Common myeloid progenitor, CD34-positive (primary cell): ENCODE measurements at regions not wholly inside any gene's neighbourhood (a gene's known extent, or its start where the extent isn't known, plus 50 kb on each side); places are given as distances from the start of the nearest gene placed in this dataset.
A peak's percentile ranks its signal among the peaks of the same experiment; 100 is the strongest.
"Not testable (repeated sequence)": the region's sequence is repeated elsewhere in the genome, so short reads cannot be mapped to it uniquely, and the experiment has no call there.

Experiments used
- CTCF ChIA-PET: fragments of 350-600 bp; sonication (Branson Sonifier 250); formaldehyde crosslinking; loops from one replicate; lab custom pipeline; 2021; ENCODE audit warnings: antibody characterized with exemption; lab: Charles Lee
- POLR2A ChIA-PET: fragments of 350-600 bp; sonication (Branson Sonifier 250); formaldehyde crosslinking; loops from one replicate; lab custom pipeline; 2021; ENCODE audit warnings: antibody characterized with exemption; lab: Charles Lee
- DNase-seq, 3 donors: peaks; one replicate each; pipeline versions ENCODE4 v3.0.0 to v3.0.0-alpha.2; 2013
- H3K27ac ChIP-seq, 2 experiments: 1 replicate in 1 of 2; 2 replicates in 1 of 2; pipeline ENCODE4 v1.7.0; 2013; ENCODE audit warnings: inconsistent platforms in 2 of 2, low read length in 2 of 2, mild to moderate bottlenecking in 2 of 2, low read depth in 1 of 2, moderate library complexity in 1 of 2; ENCODE audit not compliant: severe bottlenecking in 2 of 2, insufficient read depth in 1 of 2, poor library complexity in 1 of 2
- H3K27me3 ChIP-seq, 5 experiments: replicated peaks in 2 of 5; 1 replicate in 3 of 5; 2 replicates in 2 of 5; pipeline versions ENCODE4 v1.6.1 to v1.7.0; 2013; ENCODE audit warnings: low read length in 4 of 5, mild to moderate bottlenecking in 2 of 5, moderate library complexity in 2 of 5, inconsistent platforms in 1 of 5; ENCODE audit not compliant: insufficient read depth in 5 of 5, control insufficient read depth in 4 of 5
- H3K36me3 ChIP-seq, 4 experiments: 1 replicate in 2 of 4; 2 replicates in 2 of 4; pipeline versions ENCODE4 v1.6.1 to v1.7.0; 2013; ENCODE audit warnings: low read length in 3 of 4, control low read depth in 1 of 4, mild to moderate bottlenecking in 1 of 4; ENCODE audit not compliant: control insufficient read depth in 4 of 4, insufficient read depth in 4 of 4
- H3K4me1 ChIP-seq, 4 experiments: 1 replicate in 3 of 4; 2 replicates in 1 of 4; pipeline versions ENCODE4 v1.6.1 to v1.7.1; 2013; ENCODE audit warnings: low read length in 3 of 4, mild to moderate bottlenecking in 3 of 4, control low read depth in 1 of 4, inconsistent platforms in 1 of 4, moderate library complexity in 1 of 4; ENCODE audit not compliant: control insufficient read depth in 4 of 4, insufficient read depth in 4 of 4; ENCODE audit errors: control extremely low read depth in 1 of 4
- H3K4me3 ChIP-seq, 7 experiments: 1 replicate in 4 of 7; 2 replicates in 3 of 7; pipeline versions ENCODE4 v1.5.1 to v1.7.0; 2013; ENCODE audit warnings: mild to moderate bottlenecking in 7 of 7, low read length in 6 of 7, moderate library complexity in 6 of 7, inconsistent platforms in 2 of 7, low read depth in 2 of 7, control low read depth in 1 of 7; ENCODE audit not compliant: insufficient read depth in 4 of 7, control insufficient read depth in 1 of 7; ENCODE audit errors: extremely low read depth in 1 of 7
- H3K9me3 ChIP-seq, 5 experiments: 1 replicate in 4 of 5; 2 replicates in 1 of 5; pipeline versions ENCODE4 v1.6.1 to v1.7.1; 2013; ENCODE audit warnings: low read length in 4 of 5, mild to moderate bottlenecking in 2 of 5, inconsistent platforms in 1 of 5, low read depth in 1 of 5, moderate library complexity in 1 of 5; ENCODE audit not compliant: control insufficient read depth in 4 of 5, insufficient read depth in 2 of 5; ENCODE audit errors: control extremely low read depth in 1 of 5
- WGBS: methylation state at CpG from one replicate; pipeline ENCODE4 v1.1.5; 2013; ENCODE audit not compliant: insufficient coverage; 5-methylcytosine and 5-hydroxymethylcytosine counted together

GRCh38 chr14:83289896-83290295 lies 1756.2 kb upstream of the SEL1L start:
- Histone ChIP-seq H3K27me3 (no peaks in the 10 kb centered on the region), H3K4me3 (no peak overlapping the region), H3K4me1 (peaks cover 0 to 5% (median 0%) of the 10 kb centered on the region in 4 experiments), H3K36me3 (no peaks in the 10 kb centered on the region), H3K27ac (no peak overlapping the region), H3K9me3 (no peaks in the 10 kb centered on the region)
- ChIA-PET CTCF (interaction anchor here (1.5 kb wide), 1 partner anchor 10 kb away, joined by 6 read pairs; no protein-coding TSS in a partner anchor), POLR2A (no interaction called here)
- no peak for DNase-seq
- WGBS: no CpG with 5 or more reads among the region's 1 CpG

GRCh38 chr14:83290447-83290846 lies 1756.8 kb upstream of the SEL1L start:
- ChIA-PET POLR2A (no interaction called here), CTCF (interaction anchor here (1.5 kb wide), 1 partner anchor 10 kb away, joined by 6 read pairs; no protein-coding TSS in a partner anchor)

GRCh38 chr14:83291714-83292113 lies 1758.1 kb upstream of the SEL1L start:
- Histone ChIP-seq H3K9me3 (no peaks in the 10 kb centered on the region), H3K36me3 (no peaks in the 10 kb centered on the region), H3K4me3 (no peak overlapping the region), H3K27ac (no peak overlapping the region), H3K4me1 (peaks cover 0 to 5% (median 0%) of the 10 kb centered on the region in 4 experiments), H3K27me3 (no peaks in the 10 kb centered on the region)
- POLR2A ChIA-PET: no interaction called here
- CTCF ChIA-PET: no interaction called here
- WGBS: no CpG with 5 or more reads among the region's 1 CpG
- DNase-seq: no peak

More at GRCh38 chr14:83290447-83290846, 1756.8 kb upstream of the SEL1L start:
- Histone ChIP-seq H3K36me3 (no peaks in the 10 kb centered on the region), H3K27ac (no peak overlapping the region), H3K4me3 (no peak overlapping the region), H3K4me1 (peaks cover 0 to 5% (median 0%) of the 10 kb centered on the region in 4 experiments), H3K9me3 (no peaks in the 10 kb centered on the region), H3K27me3 (no peaks in the 10 kb centered on the region)
- no peak for DNase-seq

- H3K27me3 ChIP-seq: no peaks in the 10 kb centered on the region
- no peaks in the 10 kb centered on the region for H3K9me3 ChIP-seq
- no peak overlapping the region for H3K4me3 ChIP-seq
- H3K27ac ChIP-seq: no peak overlapping the region
- POLR2A ChIA-PET: no interaction called here
- 100% methylated on average over 1 of the region's 1 CpG for WGBS
- no peaks in the 10 kb centered on the region for H3K36me3 ChIP-seq
- CTCF ChIA-PET: no interaction called here
- no peaks in the 10 kb centered on the region for H3K4me1 ChIP-seq
- no peak for DNase-seq
These were observed 1761.3 kb upstream of the SEL1L start for GRCh38 chr14:83294941-83295340.

GRCh38 chr14:83297361-83297760 lies 1763.7 kb upstream of the SEL1L start:
- Histone ChIP-seq H3K4me1 (no peaks in the 10 kb centered on the region), H3K4me3 (no peak overlapping the region), H3K36me3 (no peaks in the 10 kb centered on the region), H3K27me3 (no peaks in the 10 kb centered on the region), H3K27ac (no peak overlapping the region), H3K9me3 (no peaks in the 10 kb centered on the region)
- ChIA-PET POLR2A (no interaction called here), CTCF (no interaction called here)
- no peak for DNase-seq
- no CpG with 5 or more reads among the region's 3 CpGs for WGBS

- H3K9me3 ChIP-seq, H3K36me3 ChIP-seq, DNase-seq, POLR2A ChIA-PET, H3K4me1 ChIP-seq, H3K4me3 ChIP-seq, H3K27ac ChIP-seq, H3K27me3 ChIP-seq, CTCF ChIA-PET: not testable (repeated sequence)
- no CpG with 5 or more reads among the region's 2 CpGs for WGBS
These were observed 1764.4 kb upstream of the SEL1L start for GRCh38 chr14:83298016-83298415.

GRCh38 chr14:83300476-83301064 lies 1766.9 kb upstream of the SEL1L start:
- H3K4me1 ChIP-seq: no peaks in the 10 kb centered on the region
- no peaks in the 10 kb centered on the region for H3K36me3 ChIP-seq
- H3K4me3 ChIP-seq: no peak overlapping the region
- no peaks in the 10 kb centered on the region for H3K9me3 ChIP-seq
- 86% methylated on average over 1 of the region's 1 CpG for WGBS
- ChIA-PET POLR2A (no interaction called here), CTCF (interaction anchor here (0.6 to 1.8 kb wide), 7 partner anchors 10 to 1675 kb away, joined by 3 to 6 read pairs (median 3); no protein-coding TSS in a partner anchor)
- H3K27me3 ChIP-seq: no peaks in the 10 kb centered on the region
- no peak overlapping the region for H3K27ac ChIP-seq
- peak; percentile 11 to 35 (median 26) for DNase-seq
